ENCODE measurements at regions not wholly inside any gene's neighbourhood (a gene's known extent, or its start where the extent isn't known, plus 50 kb on each side); places are given as distances from the start of the nearest gene placed in this dataset.

DNA sequence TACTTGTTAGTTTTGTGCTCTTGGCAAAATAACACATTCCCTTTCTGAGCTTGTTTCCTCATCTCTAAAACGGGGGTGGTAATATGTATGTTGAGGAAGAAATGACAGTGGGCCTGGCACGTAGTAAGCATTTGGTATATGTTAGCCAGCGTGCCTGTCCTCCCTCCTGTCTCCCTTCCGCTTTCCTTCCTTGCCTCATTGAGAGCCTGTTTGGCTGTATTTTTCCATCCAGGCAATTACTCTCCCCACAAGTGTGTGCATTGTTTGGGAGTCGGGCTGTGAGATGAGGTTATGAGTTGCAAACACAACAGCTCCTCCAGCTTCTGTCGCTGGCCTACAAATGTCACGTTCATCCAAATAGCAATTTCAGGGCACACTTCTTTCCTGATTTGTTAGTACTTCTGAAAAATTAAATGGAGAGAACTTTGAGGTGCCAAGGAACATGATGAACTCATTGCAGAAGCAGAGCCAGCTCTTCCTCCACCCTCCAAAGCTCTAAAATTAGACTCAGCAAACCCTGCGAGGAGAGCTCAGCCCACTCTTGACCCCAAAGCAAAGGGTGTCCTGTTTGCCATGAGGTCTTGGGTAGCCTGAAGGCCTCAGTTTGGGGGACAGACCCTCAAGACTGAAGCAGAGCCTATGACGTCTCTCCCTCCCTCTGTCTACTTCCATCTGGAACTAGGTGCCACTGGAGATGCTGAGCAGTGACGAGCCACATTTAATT, 50.7 kb upstream of the TOX2 start:
- DNase-seq (ENCODE audit: low read depth): peak; percentile 35

DNA sequence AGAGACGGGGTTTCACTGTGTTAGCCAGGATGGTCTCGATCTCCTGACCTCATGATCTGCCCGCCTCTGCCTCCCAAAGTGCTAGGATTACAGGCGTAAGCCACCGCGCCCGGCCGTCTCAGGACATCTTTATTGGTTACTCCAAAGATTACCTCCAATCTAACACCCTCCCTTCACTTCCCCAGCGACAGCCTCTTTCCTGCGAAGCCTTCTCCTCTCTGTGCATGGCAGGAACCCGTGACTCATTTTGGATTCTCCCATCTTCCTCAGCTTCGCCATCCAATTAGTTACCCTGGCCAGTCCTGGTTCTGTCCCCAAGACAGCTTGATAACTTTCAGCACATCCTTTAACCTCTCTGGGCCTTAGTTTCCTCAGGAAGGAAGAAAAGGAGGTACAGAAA, 51.3 kb upstream of the TOX2 start:
- DNase-seq (ENCODE audit: low read depth): peak; percentile 80

DNA sequence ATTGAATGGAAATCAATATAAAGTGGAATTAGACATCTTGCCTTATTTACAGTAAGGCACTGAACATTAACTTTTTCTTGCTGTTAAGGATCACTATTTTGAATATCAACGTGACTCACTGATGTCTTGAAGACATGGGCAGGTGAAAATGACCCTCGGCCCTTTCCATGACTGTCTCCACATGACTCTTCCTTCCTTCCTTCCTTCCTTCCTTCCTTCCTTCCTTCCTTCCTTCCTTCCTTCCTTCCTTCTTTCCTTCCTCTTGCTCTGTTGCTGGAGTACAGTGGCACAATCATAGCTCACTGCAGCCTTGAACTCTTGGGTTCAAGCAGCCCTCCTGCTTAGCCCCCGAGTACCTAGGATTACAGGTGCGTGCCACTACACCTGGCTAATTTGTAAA, 52.2 kb upstream of the TOX2 start:
- no peak for DNase-seq (ENCODE audit: low read depth)

DNA sequence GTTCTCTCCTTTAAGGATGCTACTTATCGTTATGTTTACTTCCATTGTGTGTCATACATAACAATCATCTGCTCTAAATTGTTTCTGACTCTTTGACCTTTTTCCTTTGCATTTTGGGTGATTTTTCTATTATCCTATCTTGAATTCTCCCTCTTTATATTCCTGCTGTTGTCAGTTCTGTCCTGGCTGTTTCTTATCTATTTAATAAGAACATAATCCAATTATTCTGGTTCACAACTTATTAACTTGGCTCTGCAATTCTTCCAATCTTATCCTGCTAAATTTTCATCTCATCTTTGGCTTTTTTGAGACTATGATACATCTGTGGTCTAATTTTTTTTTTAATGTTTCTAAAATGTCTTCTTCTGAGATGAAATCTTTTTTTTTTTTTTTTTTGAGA, 54.7 kb upstream of the TOX2 start:
- no peak for DNase-seq (ENCODE audit: low read depth)

DNA sequence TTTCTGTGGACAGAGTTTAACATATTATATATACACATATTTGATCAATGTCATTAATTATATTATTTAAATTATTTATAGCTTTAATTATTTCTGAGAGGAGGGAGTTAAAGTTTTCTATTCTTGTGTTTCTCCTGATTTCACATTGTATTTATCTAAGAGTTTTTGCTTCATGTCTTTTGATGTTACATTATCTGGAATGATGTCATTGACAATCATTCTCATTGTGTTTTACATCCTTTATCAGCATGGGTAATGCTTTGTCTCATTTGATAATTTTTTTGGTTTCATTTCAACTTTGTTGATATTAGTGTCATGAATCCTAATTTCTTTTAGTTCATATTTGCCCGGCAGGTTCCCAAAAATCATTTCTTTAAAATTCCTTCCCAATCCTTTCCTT, 56.7 kb upstream of the TOX2 start:
- DNase-seq (ENCODE audit: low read depth): no peak

DNA sequence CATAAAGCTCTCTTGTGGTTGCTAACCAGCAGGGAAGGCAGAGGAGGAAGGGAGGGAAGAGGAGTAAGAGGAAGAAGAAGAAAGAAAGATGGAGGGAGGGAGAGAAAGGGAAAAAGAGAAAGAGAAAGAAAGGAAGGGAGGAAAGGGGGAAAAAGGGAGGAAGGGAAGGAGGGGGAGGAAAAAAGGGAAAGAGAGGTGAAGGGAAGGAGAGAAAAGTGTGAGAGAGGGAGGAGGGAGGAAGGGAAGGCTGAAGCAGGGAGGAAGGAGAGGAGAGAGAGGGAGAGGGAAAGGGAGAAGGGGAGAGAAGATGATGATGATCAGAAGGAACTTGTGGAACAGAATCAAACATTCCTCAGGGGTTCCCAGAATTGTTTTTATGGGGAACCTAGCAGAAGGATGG, 57.5 kb upstream of the TOX2 start:
- DNase-seq (ENCODE audit: low read depth): no peak

DNA sequence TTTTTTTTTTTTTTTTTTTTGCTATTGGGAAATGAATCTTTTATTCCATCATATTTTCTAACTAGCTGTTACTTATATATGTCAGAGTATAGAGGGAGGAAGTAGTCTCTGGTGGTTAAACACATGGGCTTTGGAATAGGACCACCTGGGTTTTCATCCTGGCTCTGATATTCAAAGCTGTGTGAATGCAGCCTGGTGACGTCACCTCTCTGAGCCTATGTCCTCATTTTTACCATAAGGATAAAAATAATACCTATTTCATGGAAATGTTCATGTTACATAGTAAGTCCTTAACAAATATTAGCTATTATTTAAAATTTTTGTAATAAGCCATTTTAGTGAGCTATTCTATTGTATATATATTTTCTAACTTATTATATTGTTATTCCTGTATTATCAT, 58.8 kb upstream of the TOX2 start:
- DNase-seq (ENCODE audit: low read depth): no peak

DNA sequence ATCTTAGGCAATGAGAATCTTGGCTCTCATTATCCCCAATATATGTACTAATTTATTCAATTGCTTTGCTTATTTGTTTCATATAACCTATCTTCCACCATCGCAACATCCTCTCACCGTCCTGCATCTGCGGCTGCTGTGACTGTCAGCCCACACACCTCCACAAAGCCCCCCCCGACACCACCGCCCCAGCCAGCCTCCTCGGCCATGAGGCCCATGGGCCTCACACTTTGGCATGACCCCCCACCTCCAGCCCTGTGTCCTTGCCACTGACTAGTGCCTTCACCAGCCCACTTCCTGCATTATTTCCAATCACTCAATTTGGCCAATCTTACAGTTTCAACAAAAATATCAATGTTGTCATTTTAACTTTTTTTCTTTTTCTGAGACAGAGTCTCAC, 60.7 kb upstream of the TOX2 start:
- no peak for DNase-seq (ENCODE audit: low read depth)

DNA sequence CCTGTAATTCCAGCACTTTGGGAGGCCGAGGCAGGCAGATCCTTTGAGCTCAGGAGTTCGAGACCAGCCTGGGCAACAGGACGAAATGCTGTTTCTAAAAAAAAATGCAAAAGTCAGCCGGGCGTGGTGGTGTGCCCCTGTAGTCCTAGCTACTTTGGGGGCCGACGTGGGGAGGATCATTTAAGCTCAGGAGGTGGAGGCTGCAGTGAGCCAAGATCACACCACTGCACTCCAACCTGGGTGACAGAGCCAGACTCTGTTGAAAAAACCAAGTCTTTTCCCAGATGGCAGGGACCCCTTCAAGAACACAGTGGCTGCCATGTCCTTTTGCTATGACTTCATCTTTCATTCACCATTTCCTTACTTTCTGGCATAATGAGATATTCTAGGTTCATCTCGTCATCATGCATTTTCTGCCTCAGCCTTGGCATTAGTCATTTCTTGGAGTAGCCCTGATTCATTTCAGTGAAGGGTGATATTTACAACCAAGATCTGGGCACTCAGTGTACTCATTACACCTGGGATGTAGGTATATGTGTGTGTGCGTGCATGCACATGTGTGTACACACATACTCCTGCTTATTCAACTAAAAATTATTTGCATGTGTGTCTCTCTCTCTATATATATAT, 61.4 kb upstream of the TOX2 start:
- DNase-seq (ENCODE audit: low read depth): peak; percentile 64

DNA sequence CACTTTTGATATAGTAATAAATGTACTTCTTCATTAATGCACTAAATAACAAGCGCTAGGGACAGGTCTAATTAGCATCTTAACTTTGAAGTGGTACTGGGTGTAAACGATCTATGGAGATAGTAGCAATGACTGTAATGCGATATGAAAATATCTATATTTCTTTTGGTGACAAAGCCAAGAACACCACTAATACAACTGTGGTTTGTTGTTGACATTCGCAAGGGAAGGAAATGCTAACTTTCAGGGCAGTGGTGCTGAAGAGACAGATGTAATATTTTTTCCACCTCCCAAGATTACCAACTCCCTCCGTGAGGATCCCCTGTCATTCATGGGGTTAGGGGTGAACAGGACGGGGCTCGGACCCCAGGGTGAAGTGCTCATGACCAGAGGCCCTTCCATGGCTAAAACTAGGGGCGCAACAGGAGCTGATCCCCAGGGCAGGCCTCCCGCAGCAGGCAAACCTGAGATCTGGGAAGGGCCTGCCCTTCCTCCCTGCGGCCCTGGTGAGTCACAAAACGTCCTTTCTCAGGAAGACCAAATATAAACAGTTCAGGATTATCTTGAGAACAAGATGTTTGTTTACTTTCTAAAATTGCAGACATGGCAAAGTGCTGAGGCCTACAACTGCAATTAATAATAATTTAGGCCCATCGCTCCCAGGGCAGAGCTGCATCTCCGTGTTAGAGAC, 65.0 kb upstream of the TOX2 start:
- DNase-seq (ENCODE audit: low read depth): peak; percentile 79

DNA sequence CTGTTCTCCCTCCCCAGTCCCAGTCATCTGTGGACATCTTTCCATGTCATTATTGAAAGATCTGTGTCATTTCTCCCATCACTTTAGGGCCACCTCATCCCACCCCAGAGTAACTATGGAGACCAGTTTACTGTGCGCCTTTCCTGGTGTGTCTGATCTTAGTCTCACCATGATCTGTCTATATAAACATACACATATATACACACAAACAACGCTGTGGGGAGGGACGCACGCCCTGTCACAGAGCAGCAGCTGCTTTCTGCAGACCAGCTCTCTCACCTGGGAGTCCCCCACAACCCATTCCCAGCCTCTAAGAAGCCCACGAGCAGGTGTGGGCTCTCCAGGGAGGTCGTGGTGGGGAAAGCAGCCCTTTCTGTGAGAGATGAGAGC, 68.1 kb upstream of the TOX2 start:
- DNase-seq (ENCODE audit: low read depth): no peak

DNA sequence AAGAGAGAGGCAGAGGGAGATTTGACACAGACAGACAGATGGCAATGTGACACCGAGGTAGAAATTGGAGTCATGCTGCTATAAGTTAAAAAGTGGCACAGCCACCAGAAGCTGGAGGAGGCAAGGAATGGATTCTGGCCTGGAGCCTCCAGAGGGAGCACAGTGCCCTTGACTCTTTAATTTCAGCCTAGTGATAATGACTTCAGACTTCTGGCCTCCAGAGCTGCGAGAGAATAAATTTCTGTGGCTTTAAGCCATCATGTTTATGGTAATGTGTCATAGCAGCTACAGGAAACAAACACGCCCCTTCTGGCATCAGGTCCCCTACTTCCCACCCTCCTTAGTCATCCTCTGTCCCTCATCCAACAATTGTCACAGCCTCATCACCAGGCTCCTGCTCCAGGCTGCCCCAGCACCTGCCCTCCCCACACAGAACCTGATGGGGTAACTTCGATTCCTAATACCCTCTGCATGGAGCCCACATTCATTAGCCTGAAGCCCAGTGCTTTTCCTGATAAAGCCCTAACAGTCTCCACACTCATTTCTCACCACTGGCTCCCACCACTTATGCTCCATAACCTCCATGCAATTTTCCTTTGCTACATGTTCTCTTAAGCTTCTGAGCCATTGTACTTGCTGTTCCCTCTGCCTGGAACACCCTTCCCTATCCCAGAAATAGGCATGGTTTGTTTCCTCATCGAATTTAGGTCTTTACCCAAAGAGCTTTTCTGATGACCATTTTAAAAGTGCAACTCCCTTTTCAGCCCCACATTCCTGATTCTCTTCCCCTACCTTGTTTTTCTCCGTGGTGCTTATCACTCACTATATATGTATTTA, 69.7 kb upstream of the TOX2 start:
- DNase-seq (ENCODE audit: low read depth): peak; percentile 99

DNA sequence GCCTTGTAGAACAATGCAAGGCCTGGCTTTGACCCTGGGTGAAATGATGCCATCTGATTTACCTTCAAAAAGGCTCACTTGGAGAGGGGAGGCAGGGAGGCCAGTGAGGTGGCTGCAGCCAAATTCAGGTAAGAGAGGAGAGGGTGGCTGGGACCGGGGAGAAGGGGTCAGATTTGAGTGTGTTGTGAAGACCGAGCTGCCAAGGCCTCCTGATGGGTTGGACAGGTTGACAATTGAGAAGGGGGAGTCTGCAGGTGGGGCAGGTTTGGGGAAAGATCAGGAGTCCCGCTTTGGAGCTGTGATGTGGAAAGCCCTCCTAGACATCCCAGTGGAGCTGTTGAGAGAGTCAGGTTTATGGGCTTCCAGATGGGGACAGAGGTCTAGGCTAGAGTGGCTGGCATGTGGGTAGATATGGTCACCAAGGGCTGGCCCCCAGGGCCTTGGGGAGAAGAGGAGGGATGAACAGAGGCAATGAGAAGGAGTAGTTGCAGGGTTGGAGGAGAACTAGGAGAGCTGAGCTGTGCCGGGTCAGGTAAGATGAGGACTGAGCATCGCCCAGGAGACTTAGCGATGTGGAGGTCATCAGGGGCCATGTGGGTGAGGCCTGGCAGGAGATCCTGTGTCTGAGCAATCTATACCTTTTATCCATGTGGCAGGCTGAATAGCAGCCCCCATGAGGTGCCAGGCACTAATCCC, 70.5 kb upstream of the TOX2 start:
- no peak for DNase-seq (ENCODE audit: low read depth)

DNA sequence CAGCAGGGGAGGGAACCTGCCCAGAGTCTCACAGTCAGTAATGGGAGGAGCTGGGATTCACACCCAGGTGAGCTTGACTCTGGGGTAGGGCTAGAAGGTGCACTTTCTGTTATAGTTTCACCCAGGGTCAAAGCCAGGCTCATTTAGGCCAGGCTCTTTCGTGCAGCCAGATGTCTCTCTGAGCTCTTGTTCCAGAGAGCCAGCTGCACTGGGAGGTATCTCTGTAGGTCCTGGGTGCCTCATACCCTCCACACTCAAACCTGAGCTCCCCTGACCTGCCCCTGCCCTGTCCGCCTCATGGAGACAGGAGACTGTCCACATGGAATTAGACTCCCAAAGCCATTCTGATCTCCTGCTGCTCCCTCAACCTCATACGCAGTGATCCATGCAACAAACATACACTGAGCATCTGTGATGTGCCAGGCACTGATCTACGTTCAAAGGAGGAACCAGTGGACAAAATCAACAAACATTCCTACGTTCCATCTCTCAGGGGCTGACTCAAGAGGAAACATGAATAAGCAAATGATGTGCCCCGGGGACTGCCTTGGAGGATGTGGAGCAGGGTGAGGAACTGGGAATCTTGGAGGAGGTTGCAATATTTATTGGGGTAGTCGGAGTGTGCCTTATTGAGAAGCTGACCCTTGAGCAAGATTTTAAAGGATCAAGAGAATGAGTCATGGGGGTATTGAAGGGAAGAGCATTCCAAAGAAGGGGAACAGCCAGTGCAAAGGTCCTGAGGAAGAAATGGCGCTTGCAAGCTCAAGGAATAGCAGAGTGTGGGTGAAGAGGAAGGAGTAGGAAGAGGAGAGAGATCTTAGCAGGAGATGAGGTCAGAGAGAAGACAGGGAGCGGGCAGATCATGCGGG, 71.3 kb upstream of the TOX2 start:
- DNase-seq (ENCODE audit: low read depth): peak; percentile 97

DNA sequence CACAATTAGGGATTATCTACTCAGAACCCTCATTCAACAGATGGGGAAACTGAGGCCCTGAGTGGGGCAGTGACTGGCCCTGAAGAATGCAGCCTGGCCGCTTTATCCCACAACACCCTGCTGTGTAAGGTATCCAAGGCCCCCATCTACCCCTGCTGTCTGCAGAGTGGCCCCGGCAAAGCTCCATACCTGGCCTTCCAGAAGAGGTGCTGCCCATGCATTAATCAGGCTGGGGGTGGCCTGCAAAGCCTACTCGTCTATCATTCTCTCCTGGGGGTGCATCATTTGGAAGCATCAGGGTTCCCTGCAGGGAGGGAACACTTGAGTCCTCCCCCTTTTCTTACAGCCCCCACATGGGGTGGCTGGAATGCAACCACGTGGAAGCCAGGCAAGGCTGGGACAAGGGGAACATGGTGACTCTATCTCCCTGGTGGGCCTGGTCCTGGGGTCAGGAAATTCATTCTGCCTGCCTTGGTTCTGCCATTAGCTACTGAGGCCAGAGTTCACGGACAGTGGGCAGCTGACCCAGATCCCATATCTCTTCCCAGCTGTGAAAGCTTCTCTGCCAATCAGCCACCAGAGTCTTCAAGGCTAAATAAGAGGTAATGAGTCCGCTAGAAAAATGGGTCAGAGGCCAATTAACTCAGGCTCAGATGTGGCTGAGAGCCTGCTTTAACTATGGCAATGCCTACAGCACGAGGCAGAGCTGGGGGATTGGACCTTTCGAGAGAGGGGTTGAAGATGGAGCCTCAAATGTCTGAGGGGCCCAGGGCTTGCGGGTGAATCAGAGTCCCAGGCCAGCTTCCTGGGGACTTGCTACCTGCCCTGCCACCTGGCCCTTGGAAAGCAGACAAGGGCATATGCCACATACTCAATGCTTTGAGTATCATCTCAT, 72.3 kb upstream of the TOX2 start:
- no peak for DNase-seq (ENCODE audit: low read depth)

DNA sequence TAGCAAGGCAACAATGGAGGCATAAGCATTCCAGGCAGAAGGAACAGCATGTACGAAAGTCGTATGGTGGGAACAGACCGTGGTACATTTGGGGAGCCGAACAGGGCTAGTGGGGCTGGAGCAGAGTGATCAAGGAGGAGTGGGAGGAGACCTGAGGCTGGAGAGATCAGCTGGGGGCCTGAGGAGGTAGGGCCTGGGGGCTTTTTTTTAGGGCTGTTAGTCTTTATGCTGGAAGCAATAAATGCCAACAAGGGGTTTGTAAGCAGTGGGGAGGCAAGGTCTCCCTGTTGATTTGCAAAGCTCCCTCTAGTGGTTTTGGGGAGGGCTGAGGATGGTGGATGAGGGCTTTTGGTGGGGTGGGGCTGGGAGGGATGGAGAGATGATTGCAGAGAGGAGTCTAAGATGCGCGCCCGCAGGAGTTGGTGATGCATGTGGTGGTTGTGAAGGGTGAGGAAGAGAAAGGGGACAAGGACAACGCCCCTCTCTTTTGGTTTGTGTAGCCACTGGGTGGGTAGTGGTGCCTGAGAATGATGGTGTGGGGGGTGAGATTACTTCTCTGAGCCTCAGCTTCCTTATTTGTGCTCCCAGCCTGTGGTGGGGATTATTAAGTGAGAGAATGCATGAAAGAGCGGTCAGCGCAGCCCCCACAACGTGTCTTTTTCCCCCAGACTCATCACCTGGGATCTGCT, 74.1 kb upstream of the TOX2 start:
- DNase-seq (ENCODE audit: low read depth): peak; percentile 78

DNA sequence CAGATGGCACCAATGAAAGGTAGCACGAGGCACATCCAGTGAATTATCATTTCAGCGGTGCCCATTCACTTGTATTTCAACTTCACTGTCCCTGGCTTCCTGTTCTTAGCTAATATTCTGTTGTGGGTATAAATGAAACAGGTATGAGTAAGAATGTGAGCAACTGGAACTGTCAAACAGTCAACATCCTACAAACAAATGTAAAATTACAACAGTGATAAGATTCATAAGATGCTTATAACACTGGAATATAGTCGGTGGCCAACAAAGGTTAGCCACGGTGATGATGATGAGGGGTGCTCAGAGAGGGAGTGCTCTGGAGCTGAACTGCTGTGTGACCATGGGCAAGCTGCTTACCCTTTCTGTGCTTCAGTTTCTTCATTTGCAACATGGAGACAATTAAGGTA, 74.9 kb upstream of the TOX2 start:
- no peak for DNase-seq (ENCODE audit: low read depth)

DNA sequence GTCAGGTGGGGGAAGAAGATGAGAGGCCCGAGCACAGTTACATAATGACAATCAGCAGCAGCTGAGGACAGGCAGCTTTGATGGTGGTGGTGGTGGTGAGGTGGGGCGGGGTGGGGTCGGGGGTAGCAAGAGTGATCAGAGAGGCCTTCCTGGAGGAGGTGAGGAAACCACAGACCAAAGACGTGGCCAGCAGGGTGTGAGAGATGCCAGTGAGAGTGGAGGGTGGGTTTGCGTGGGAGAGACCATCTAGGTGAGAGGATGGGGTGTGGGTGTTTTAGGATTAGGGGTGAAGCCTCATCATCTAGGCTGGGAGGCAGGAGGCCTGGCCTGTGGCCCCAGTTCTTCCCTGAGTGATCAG, 76.0 kb upstream of the TOX2 start:
- no peak for DNase-seq (ENCODE audit: low read depth)

All from RPMI7951 (cell line).